ENCODE measurements at regions not wholly inside any gene's neighbourhood (a gene's known extent, or its start where the extent isn't known, plus 50 kb on each side); places are given as distances from the start of the nearest gene placed in this dataset.

- DNase-seq: no peak
Measured at GRCh38 chr6:167759206-167759605, 67.5 kb upstream of the AFDN start.

GRCh38 chr6:167759912-167760311, 66.8 kb upstream of the AFDN start:
- no peak for DNase-seq

- no peak for DNase-seq
Measured at GRCh38 chr6:167760979-167761793, 65.5 kb upstream of the AFDN start.

GRCh38 chr6:167761794-167762258, 64.9 kb upstream of the AFDN start:
- DNase-seq: no peak

- no peak for DNase-seq
Measured at GRCh38 chr6:167762259-167762962, 64.3 kb upstream of the AFDN start.

GRCh38 chr6:167763056-167763944, 63.4 kb upstream of the AFDN start:
- DNase-seq: no peak

GRCh38 chr6:167764215-167764614, 62.5 kb upstream of the AFDN start:
- no peak for DNase-seq

- DNase-seq: no peak
Measured at GRCh38 chr6:167764713-167765479, 61.8 kb upstream of the AFDN start.

GRCh38 chr6:167766986-167767714, 59.6 kb upstream of the AFDN start:
- no peak for DNase-seq

GRCh38 chr6:167767715-167768107, 59.0 kb upstream of the AFDN start:
- DNase-seq: no peak

- DNase-seq: no peak
Measured at GRCh38 chr6:167768471-167769215, 58.1 kb upstream of the AFDN start.

GRCh38 chr6:167769408-167770190, 57.1 kb upstream of the AFDN start:
- no peak for DNase-seq

GRCh38 chr6:167770291-167770955, 56.3 kb upstream of the AFDN start:
- DNase-seq: no peak

GRCh38 chr6:167774881-167775280, 51.8 kb upstream of the AFDN start:
- no peak for DNase-seq

GRCh38 chr6:167776906-167777627, 49.6 kb upstream of the AFDN start:
- DNase-seq: no peak

Measured in fibroblast of upper back skin (primary cell).